ENCODE measurements at regions not wholly inside any gene's neighbourhood (a gene's known extent, or its start where the extent isn't known, plus 50 kb on each side); places are given as distances from the start of the nearest gene placed in this dataset.

GRCh38 chr15:45827766-45828165 is 192.9 kb downstream of the SQOR start:
- TF ChIP-seq, protein P1, sequence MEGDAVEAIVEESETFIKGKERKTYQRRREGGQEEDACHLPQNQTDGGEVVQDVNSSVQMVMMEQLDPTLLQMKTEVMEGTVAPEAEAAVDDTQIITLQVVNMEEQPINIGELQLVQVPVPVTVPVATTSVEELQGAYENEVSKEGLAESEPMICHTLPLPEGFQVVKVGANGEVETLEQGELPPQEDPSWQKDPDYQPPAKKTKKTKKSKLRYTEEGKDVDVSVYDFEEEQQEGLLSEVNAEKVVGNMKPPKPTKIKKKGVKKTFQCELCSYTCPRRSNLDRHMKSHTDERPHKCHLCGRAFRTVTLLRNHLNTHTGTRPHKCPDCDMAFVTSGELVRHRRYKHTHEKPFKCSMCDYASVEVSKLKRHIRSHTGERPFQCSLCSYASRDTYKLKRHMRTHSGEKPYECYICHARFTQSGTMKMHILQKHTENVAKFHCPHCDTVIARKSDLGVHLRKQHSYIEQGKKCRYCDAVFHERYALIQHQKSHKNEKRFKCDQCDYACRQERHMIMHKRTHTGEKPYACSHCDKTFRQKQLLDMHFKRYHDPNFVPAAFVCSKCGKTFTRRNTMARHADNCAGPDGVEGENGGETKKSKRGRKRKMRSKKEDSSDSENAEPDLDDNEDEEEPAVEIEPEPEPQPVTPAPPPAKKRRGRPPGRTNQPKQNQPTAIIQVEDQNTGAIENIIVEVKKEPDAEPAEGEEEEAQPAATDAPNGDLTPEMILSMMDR (IDR thresholded peaks at IDR 0.05) = no peak
- no peak for TF ChIP-seq POLR2A (IDR thresholded peaks at IDR 0.05)

All from body of pancreas (tissue), 4 donors.